ENCODE measurements at regions not wholly inside any gene's neighbourhood (a gene's known extent, or its start where the extent isn't known, plus 50 kb on each side); places are given as distances from the start of the nearest gene placed in this dataset.
A peak's percentile ranks its signal among the peaks of the same experiment; 100 is the strongest.

DNA sequence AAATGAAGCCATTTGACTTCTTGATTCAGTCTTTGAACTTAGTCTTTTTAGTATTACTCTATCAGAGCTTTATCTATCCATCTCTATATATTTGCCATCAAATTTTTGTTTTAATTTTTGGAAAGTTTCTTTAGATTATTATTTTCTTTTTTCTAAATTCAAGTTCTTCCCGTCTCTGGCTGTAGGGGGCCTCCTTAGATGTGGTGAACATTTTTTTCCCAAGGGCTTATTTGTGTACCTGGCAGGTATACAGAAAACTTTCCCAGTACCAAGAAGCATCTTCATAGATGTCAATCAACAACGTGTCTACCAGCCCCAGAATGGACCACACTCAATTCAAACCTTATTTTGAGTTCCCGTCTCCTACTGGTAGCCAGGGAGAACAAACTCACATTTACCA, 486.8 kb upstream of the CNTN4 start:
- H3K27ac ChIP-seq = no peak overlapping the region
- peak; percentile 70 for TF ChIP-seq CTCF (conservative IDR thresholded peaks at IDR 0.05)

- no peak for TF ChIP-seq CTCF (conservative IDR thresholded peaks at IDR 0.05)
- H3K27ac ChIP-seq = no peak overlapping the region
Measured at GRCh38 chr3:1613962-1614361, 484.7 kb upstream of the CNTN4 start.

- no peak overlapping the region for H3K27ac ChIP-seq
- no peak for TF ChIP-seq CTCF (conservative IDR thresholded peaks at IDR 0.05)
Measured at GRCh38 chr3:1616744-1617143, 481.9 kb upstream of the CNTN4 start.

DNA sequence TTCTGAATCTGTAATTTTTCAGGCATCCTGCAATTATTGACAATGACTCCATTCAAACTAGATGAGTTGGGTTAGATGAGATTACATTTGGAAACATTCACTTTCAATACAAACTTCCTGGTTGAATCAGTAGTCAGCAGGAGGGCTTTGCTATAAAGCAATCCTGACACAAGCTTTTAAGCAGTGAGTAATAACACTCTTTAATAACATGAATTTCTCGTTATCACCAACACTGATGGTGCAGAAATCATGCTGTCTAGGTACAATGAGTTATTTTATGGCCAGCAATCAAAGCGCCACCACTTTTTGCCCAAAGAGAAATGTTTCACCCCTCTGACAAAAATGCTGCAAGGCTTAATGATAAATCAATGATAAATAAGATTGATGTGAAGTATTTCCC, 474.8 kb upstream of the CNTN4 start:
- no peak overlapping the region for H3K27ac ChIP-seq
- no peak for TF ChIP-seq CTCF (conservative IDR thresholded peaks at IDR 0.05)

DNA sequence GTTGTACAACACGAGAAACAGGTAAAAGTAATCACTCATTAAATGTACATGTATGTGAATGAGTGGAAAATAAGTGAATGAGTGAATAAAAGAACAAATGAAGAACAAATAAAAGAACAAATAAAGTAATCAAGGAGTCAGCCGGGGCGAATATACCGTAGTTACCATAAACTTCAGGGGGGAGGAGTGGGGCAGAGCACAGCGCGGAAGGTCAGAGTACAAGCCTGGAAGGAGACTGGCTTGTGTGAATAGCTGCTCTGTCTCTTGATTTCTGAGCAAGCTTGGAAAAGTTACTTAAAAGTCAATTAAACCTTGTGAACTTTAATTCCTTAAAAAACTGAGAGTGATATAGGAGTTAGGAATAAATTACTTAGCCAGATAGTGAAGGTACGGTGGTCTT, 466.5 kb upstream of the CNTN4 start:
- TF ChIP-seq CTCF (conservative IDR thresholded peaks at IDR 0.05) = no peak

DNA sequence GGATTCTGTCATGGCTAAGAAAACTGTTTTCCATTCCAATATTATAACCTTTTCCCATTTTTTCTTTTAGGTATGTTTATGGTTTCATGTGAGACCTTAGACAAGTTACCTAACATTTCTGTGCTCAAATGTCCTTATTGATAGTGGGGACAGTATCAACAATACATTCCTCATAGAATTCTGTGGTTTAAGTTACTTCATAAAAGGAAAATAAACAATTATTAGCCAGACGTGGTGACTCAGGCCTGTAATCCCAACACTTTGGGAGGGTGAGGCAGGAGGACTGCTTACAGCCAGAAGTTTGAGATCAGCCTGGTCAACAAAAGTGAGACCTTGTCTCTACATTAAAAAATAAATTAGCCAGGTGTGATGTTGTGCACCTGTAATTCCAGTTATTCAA, 436.8 kb upstream of the CNTN4 start:
- no peak overlapping the region for H3K27ac ChIP-seq
- TF ChIP-seq CTCF (conservative IDR thresholded peaks at IDR 0.05) = no peak

More for the DNA sequence above, 466.5 kb upstream of the CNTN4 start:
- no peak overlapping the region for H3K27ac ChIP-seq

- no peak overlapping the region for H3K27ac ChIP-seq
- no peak for TF ChIP-seq CTCF (conservative IDR thresholded peaks at IDR 0.05)
Measured at GRCh38 chr3:1664266-1664665, 434.4 kb upstream of the CNTN4 start.

- no peak for TF ChIP-seq CTCF (conservative IDR thresholded peaks at IDR 0.05)
- H3K27ac ChIP-seq = no peak overlapping the region
Measured at GRCh38 chr3:1666865-1667264, 431.8 kb upstream of the CNTN4 start.

Measured in VCaP (cell line).